Epithelial cell of esophagus (primary cell): ENCODE measurements at regions not wholly inside any gene's neighbourhood (a gene's known extent, or its start where the extent isn't known, plus 50 kb on each side); places are given as distances from the start of the nearest gene placed in this dataset.
A peak's percentile ranks its signal among the peaks of the same experiment; 100 is the strongest.

Experiments
- DNase-seq: peaks from one replicate; pipeline ENCODE4 v3.0.0; 2010; ENCODE audit warnings: low read depth
- H3K4me3 ChIP-seq: 2 replicates; pipeline ENCODE4 v1.5.1; 2011; ENCODE audit warnings: mild to moderate bottlenecking, low read length, control low read depth
- TF ChIP-seq, protein P1 (sequence below): IDR thresholded peaks from 2 replicates; pipeline ENCODE4 v1.5.1; 2011; ENCODE audit warnings: low read depth, mild to moderate bottlenecking, low read length, control low read depth, inconsistent platforms; ENCODE audit not compliant: insufficient read depth; ENCODE audit errors: missing control alignments

GRCh38 chr3:180252683-180253082 lies 215.9 kb upstream of the PEX5L start:
- TF ChIP-seq, protein P1, sequence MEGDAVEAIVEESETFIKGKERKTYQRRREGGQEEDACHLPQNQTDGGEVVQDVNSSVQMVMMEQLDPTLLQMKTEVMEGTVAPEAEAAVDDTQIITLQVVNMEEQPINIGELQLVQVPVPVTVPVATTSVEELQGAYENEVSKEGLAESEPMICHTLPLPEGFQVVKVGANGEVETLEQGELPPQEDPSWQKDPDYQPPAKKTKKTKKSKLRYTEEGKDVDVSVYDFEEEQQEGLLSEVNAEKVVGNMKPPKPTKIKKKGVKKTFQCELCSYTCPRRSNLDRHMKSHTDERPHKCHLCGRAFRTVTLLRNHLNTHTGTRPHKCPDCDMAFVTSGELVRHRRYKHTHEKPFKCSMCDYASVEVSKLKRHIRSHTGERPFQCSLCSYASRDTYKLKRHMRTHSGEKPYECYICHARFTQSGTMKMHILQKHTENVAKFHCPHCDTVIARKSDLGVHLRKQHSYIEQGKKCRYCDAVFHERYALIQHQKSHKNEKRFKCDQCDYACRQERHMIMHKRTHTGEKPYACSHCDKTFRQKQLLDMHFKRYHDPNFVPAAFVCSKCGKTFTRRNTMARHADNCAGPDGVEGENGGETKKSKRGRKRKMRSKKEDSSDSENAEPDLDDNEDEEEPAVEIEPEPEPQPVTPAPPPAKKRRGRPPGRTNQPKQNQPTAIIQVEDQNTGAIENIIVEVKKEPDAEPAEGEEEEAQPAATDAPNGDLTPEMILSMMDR = no peak
- H3K4me3 ChIP-seq = no peak overlapping the region
- DNase-seq = peak; percentile 75

DNA sequence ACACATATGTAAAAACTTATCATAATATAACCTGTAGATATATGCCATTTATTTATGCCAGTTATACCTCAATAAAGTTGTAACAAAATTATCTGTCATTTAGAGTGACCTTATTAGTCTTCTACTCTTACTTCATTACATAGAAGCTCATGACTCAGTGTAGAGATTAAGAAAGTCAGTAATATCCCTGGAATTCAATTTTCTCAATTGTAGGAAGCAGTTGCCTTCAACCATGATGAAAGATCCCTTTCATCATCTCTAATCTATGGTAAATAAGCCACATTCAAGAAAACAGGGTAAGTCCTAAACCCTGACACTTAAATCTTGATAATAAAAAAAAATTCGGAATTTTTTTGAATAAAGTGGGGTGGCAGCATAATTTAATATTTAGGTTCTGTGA lies 216.5 kb upstream of the PEX5L start:
- DNase-seq = peak; percentile 82
- no peak overlapping the region for H3K4me3 ChIP-seq
- TF ChIP-seq, protein P1 = no peak

DNA sequence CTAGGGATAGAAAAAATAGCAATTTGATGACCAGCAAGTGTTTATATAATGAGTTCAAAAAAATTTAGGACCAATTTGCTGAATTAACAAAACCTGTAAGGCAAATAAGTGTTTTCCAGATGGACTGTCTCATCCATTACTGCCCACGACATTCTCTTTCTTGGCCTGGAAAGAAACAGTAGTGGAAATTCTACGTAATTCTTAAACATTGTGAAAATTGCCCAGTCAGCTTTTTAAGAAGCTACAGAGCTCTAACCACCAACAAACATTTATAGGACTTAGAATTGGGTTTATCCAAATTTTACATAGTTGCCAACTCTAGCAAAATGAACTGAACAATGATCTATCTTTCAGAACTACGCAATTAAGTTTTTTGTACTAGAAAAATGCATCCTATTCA lies 227.7 kb upstream of the PEX5L start:
- TF ChIP-seq, protein P1 = no peak
- no peak for DNase-seq
- H3K4me3 ChIP-seq = no peak overlapping the region

DNA sequence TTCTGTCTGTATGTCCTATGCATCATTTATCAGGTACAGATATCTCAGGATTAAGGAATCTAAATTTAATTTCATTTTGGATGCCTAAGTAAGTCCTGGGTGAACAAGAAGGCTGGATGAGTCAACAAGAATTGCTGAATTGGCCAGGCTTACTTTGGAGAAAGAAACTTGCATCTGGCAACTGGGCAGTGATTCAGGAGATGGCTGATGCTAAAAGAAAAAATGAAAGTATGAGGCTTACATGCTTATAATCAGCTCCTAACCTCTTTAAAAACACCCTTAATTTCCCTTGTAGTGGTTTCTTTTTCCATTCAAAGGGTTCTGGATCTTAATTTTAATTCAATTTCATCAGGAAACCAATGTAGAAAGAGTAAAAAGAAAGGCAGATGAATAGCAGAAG lies 228.8 kb upstream of the PEX5L start:
- peak; percentile 35 for DNase-seq
- TF ChIP-seq, protein P1 = no peak
- no peak overlapping the region for H3K4me3 ChIP-seq

DNA sequence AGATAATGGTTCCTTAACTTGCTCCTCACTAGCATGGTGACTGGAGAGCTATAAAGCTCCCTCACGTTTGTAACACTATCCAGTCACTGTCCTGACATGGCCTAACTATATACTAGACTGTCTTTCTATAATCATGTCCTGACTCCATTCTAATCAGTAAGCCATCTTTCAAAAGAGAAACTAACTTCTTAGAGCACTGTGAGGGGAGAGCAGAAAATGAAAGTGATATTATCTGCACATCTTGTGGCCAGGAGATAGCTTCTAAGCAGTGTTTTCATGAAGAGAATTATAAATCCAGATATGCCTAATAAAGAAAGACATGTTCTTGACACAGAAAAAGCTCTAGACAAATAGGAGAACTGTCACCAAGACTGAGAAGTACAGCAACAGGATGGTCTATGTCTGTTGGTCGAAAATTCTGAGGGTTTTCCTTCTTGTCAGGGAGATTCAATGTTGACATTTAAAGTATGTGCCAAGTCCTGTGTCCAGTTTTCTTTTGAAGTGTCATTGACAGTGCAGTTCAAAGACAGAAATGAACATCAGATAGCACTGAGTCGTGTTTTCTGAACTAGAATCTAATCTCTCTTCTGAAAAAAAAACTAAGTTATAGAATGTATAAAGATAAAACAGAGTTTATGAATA lies 230.6 kb upstream of the PEX5L start:
- H3K4me3 ChIP-seq = no peak overlapping the region
- no peak for DNase-seq
- TF ChIP-seq, protein P1 = no peak

GRCh38 chr3:180274536-180274935 lies 237.8 kb upstream of the PEX5L start:
- TF ChIP-seq, protein P1 = no peak
- no peak overlapping the region for H3K4me3 ChIP-seq
- DNase-seq = no peak

DNA sequence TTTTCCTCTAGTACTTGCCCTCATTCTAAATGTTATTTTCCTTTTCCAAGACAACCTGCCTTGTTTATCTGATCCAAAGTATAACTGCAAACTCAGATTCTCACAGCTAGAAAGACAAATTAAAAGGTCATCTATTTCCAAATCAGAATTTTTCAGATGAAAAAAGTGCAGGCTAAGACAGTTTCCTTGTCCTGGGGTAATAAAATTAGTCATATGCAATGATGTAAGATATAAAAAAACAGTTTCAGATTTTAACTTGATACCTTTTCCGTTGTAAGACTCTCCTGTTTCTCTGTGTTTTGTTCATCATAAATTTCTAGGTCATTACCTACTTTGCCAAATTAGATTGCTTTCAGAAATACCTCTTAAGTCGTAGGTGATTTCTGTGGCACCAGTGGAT lies 238.4 kb upstream of the PEX5L start:
- H3K4me3 ChIP-seq = no peak overlapping the region
- DNase-seq = no peak
- TF ChIP-seq, protein P1 = no peak
